RWPE2 (cell line): ENCODE measurements at regions not wholly inside any gene's neighbourhood (a gene's known extent, or its start where the extent isn't known, plus 50 kb on each side); places are given as distances from the start of the nearest gene placed in this dataset.
A peak's percentile ranks its signal among the peaks of the same experiment; 100 is the strongest.

ENCODE experiments used
- ATAC-seq: fragments of 200-7000 bp; cut with Tn5 transposase; 3 replicates; pipeline ENCODE4 v1.9.1; 2021; ENCODE audit warnings: low read depth
- DNase-seq: peaks from one replicate; pipeline ENCODE4 v3.0.0-alpha.2; 2020; ENCODE audit warnings: low spot score
- H3K27ac ChIP-seq: fragments of 450-650 bp; 2 replicates; pipeline ENCODE4 v1.5.1; 2017; ENCODE audit warnings: mild to moderate bottlenecking; ENCODE audit not compliant: poor library complexity, severe bottlenecking
- H3K27me3 ChIP-seq: fragments of 250-450 bp; sonication (Bioruptor Pico); 2 replicates; pipeline ENCODE4 v1.5.1; 2021; ENCODE audit warnings: mild to moderate bottlenecking, moderate library complexity; ENCODE audit not compliant: insufficient read depth, poor library complexity, severe bottlenecking
- H3K36me3 ChIP-seq: fragments of 250-450 bp; sonication (Bioruptor Pico); 2 replicates; pipeline ENCODE4 v1.5.1; 2020; ENCODE audit warnings: low read depth, mild to moderate bottlenecking, moderate library complexity
- H3K4me1 ChIP-seq: fragments of 250-450 bp; sonication (Bioruptor Pico); 2 replicates; pipeline ENCODE4 v1.5.1; 2021; ENCODE audit warnings: mild to moderate bottlenecking, moderate library complexity; ENCODE audit not compliant: insufficient read depth, poor library complexity, severe bottlenecking
- H3K4me3 ChIP-seq: fragments of 250-450 bp; sonication (Bioruptor Pico); 2 replicates; pipeline ENCODE4 v1.5.1; 2021; ENCODE audit warnings: mild to moderate bottlenecking, moderate library complexity; ENCODE audit not compliant: severe bottlenecking
- H3K9me3 ChIP-seq: fragments of 250-450 bp; sonication (Bioruptor Pico); 2 replicates; pipeline ENCODE4 v1.5.1; 2021; ENCODE audit warnings: mild to moderate bottlenecking, moderate library complexity; ENCODE audit not compliant: severe bottlenecking
- CTCF ChIP-seq: fragments of 450-650 bp; IDR thresholded peaks from one replicate; pipeline ENCODE4 v1.5.1; 2017; ENCODE audit warnings: mild to moderate bottlenecking, moderate library complexity; ENCODE audit not compliant: poor library complexity, severe bottlenecking

GRCh38 chr21:41662161-41662560 is 104.7 kb downstream of the RIPK4 start:
- no peaks in the 10 kb centered on the region for H3K36me3 ChIP-seq
- no peaks in the 10 kb centered on the region for H3K9me3 ChIP-seq
- no peak overlapping the region for H3K27ac ChIP-seq
- no peak for ATAC-seq
- no peak overlapping the region for H3K4me3 ChIP-seq
- TF ChIP-seq CTCF: no peak
- no peaks in the 10 kb centered on the region for H3K27me3 ChIP-seq
- peaks cover 11% of the 10 kb centered on the region for H3K4me1 ChIP-seq
- DNase-seq: peak; percentile 19

DNA sequence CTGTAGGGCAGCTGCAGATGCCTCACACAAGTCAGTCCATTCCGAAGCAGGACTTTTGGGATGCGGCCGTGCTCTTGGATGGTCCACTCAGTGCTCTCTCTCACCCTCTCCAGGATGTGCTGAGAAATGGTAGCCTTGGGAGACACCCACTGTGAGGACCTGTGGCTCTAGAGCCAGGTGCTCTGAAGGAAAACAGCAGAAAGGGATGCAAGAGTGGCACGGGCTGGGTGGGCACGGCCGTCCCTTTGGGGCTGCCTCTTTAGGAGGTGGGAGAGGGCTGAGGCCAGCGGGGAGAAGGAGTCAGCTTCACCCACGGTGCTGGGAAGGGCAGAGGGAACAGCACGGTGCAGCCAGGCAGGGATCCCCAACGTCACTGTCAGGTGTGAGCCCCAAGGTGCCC is 106.1 kb downstream of the RIPK4 start:
- Histone ChIP-seq H3K9me3 (no peaks in the 10 kb centered on the region), H3K36me3 (no peaks in the 10 kb centered on the region), H3K4me1 (peaks cover 11% of the 10 kb centered on the region), H3K27ac (no peak overlapping the region), H3K4me3 (no peak overlapping the region), H3K27me3 (no peaks in the 10 kb centered on the region)
- TF ChIP-seq CTCF: no peak
- ATAC-seq (no peak), DNase-seq (peak; percentile 42)

DNA sequence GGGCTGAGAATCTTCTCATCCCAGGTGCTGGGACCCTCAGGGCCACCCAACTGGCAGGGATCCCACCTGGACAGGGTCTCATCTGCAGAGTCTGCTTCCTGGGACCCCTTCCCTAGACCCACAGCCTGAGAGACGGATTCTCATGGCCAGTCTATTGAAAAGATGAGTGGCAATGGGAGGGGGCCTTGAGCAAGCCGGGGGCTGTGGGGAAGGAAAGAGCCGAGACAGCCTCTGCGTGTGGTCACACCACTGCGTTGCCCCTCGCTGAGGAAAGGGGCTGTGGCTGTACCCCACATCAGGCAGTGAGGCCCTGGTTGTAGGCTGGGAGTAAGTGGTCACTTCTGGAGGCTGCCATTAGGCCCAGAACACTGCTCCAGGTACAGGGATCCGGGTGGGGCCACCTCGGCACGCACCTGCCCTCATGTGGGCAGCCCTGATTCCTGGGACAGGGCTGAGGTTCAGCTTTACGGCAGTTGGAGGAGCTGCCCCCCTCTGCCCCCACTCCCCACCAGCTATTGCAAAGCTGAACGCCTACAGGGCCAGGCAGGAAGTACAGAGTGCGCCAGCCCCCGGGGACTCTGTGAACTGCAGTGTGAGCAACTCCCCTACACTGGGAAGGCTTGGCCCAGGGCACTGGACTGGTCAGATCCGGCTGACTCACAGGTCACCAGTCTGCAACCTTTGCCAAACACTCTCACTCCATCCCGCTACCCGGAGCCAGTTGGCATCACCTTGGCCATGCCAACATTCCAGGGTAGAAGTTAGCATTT is 106.9 kb downstream of the RIPK4 start:
- Histone ChIP-seq H3K9me3 (no peaks in the 10 kb centered on the region), H3K4me1 (peaks cover 7% of the 10 kb centered on the region), H3K4me3 (no peak overlapping the region), H3K27me3 (no peaks in the 10 kb centered on the region), H3K36me3 (no peaks in the 10 kb centered on the region), H3K27ac (no peak overlapping the region)
- ATAC-seq (no peak), DNase-seq (peak; percentile 54)
- no peak for TF ChIP-seq CTCF

DNA sequence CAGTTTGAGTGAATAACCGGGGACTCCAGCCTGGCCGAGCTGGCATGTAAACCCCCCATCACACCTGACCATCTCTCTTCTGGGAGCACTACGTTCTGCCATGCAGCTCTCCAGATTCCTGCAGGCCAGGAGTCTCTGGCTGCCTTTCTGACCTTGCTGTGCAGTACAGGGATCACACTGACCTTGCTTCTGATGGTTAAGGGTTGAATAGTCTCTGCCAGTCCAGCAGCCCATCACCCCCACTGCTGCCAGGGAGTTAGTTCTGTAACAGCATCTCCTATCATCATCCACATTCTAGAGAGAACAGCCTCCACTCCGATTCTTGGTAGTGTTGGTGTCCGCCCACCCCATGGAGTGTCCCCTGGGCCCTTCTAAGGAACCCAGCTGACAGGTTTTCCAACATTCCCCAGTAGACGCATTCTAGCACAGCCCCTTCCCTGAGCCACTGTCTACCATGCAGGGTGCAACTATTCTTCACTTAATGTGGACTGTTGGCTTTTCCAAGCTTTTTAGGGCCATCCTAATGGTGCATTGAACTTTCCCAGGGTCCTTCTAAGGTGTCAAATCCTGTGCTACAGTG is 109.8 kb downstream of the RIPK4 start:
- no peaks in the 10 kb centered on the region for H3K36me3 ChIP-seq
- H3K9me3 ChIP-seq: no peaks in the 10 kb centered on the region
- DNase-seq (no peak), ATAC-seq (no peak)
- no peak overlapping the region for H3K4me3 ChIP-seq
- H3K4me1 ChIP-seq: peaks cover 22% of the 10 kb centered on the region
- TF ChIP-seq CTCF: no peak
- no peaks in the 10 kb centered on the region for H3K27me3 ChIP-seq
- no peak overlapping the region for H3K27ac ChIP-seq

- Histone ChIP-seq H3K9me3 (no peaks in the 10 kb centered on the region), H3K27me3 (no peaks in the 10 kb centered on the region), H3K27ac (no peak overlapping the region), H3K4me3 (no peak overlapping the region), H3K36me3 (no peaks in the 10 kb centered on the region), H3K4me1 (peaks cover 30% of the 10 kb centered on the region)
- no peak for TF ChIP-seq CTCF
- DNase-seq: no peak
- no peak for ATAC-seq
Measured at GRCh38 chr21:41655259-41655658, 111.6 kb downstream of the RIPK4 start.
